K562 (cell line): ENCODE measurements at regions not wholly inside any gene's neighbourhood (a gene's known extent, or its start where the extent isn't known, plus 50 kb on each side); places are given as distances from the start of the nearest gene placed in this dataset.

ENCODE experiments used
- ATAC-seq: fragments of 200-7000 bp; cut with Tn5 transposase; 3 replicates; pipeline ENCODE4 v1.9.1; 2020; ENCODE audit warnings: moderate library complexity
- BruUV-seq: library from RNA; stranded (reverse); fragments of 400-500 nt; replicated peaks from 2 replicates; lab custom pipeline; 2021; lab: Mats Ljungman, UMichigan
- CTCF ChIA-PET: fragments of 300-600 bp; formaldehyde crosslinking; extraction: SDS; loops from one replicate; lab custom pipeline; 2021; ENCODE audit warnings: low intra/inter-chr PET ratio; lab: Yijun Ruan, JAX
- POLR2A ChIA-PET: fragments of 300-600, 350-650 bp; sonication (Branson Sonifier 250); formaldehyde crosslinking; extraction: SDS; loops from one replicate; lab custom pipeline; 2021; ENCODE audit warnings: antibody characterized with exemption, inconsistent platforms; lab: Yijun Ruan, JAX
- DNase-seq, 4 experiments: peaks; one replicate each; pipeline versions ENCODE4 v3.0.0 to v3.0.0-alpha.2; 2011 to 2018; ENCODE audit warnings: low spot score in 3 of 4, mixed read lengths in 3 of 4; ENCODE audit errors: extremely low read depth in 1 of 4
- FAIRE-seq: peaks from 2 replicates; lab custom pipeline; 2011; peaks lifted over from hg19 to GRCh38; lab: Jason Lieb, UNC
- H2AFZ ChIP-seq: 2 replicates; pipeline ENCODE4 v1.6.0; 2011; ENCODE audit warnings: low read depth, low read length, control low read depth, inconsistent platforms
- H3K27ac ChIP-seq: fragments of 200-600 bp; 3 replicates; pipeline ENCODE4 v1.8.0; 2011; ENCODE audit warnings: low read depth, mild to moderate bottlenecking, control low read depth, inconsistent platforms, low read length, moderate library complexity, mixed read lengths; ENCODE audit errors: extremely low read depth
- H3K27me3 ChIP-seq, 2 experiments: fragments of 300-600 bp in 1 of 2; 2 replicates in 1 of 2; 3 replicates in 1 of 2; pipeline versions ENCODE4 v1.6.0 to v1.8.0; 2011; ENCODE audit warnings: inconsistent platforms in 2 of 2, low read length in 2 of 2, mild to moderate bottlenecking in 1 of 2, mixed read lengths in 1 of 2, moderate library complexity in 1 of 2; ENCODE audit not compliant: control insufficient read depth in 2 of 2, insufficient read depth in 2 of 2
- H3K36me3 ChIP-seq: fragments of 300-600 bp; 3 replicates; pipeline ENCODE4 v1.8.0; 2011; ENCODE audit warnings: mild to moderate bottlenecking, low read length, inconsistent platforms; ENCODE audit not compliant: control insufficient read depth, insufficient read depth
- H3K4me1 ChIP-seq, 2 experiments: fragments of 200-600 bp in 1 of 2; replicated peaks in 1 of 2; 2 replicates in 1 of 2; 3 replicates in 1 of 2; pipeline versions ENCODE4 v1.5.1 to v1.8.0; 2011; ENCODE audit warnings: inconsistent platforms in 2 of 2, low read length in 2 of 2, mild to moderate bottlenecking in 1 of 2, mixed read lengths in 1 of 2, moderate library complexity in 1 of 2; ENCODE audit not compliant: control insufficient read depth in 2 of 2, insufficient read depth in 2 of 2
- H3K4me2 ChIP-seq: 2 replicates; pipeline ENCODE4 v1.6.1; 2011; ENCODE audit warnings: low read length, control low read depth, inconsistent platforms, mixed read lengths; ENCODE audit not compliant: insufficient read depth
- H3K4me3 ChIP-seq: fragments of 200-600 bp; sonication (generic), shearing (Covaris generic); 2 replicates; pipeline ENCODE4 v1.5.1; 2016; ENCODE audit warnings: control low read depth, inconsistent platforms
- H3K79me2 ChIP-seq: fragments of 200-600 bp; 3 replicates; pipeline ENCODE4 v1.8.0; 2011; ENCODE audit warnings: low read length, inconsistent platforms; ENCODE audit not compliant: control insufficient read depth, insufficient read depth
- H3K9ac ChIP-seq, 2 experiments: 2 replicates each; pipeline versions ENCODE4 v1.6.0 to v1.6.1; 2011; ENCODE audit warnings: low read depth in 2 of 2, low read length in 2 of 2, control low read depth in 1 of 2, inconsistent platforms in 1 of 2, mild to moderate bottlenecking in 1 of 2, mixed read lengths in 1 of 2; ENCODE audit not compliant: insufficient read depth in 1 of 2
- H3K9me1 ChIP-seq: one replicate; pipeline ENCODE4 v1.6.0; 2011; ENCODE audit warnings: inconsistent platforms, mild to moderate bottlenecking, low read length, moderate library complexity; ENCODE audit not compliant: control insufficient read depth, insufficient read depth
- H3K9me3 ChIP-seq: replicated peaks from 2 replicates; pipeline ENCODE4 v1.5.1; 2011; ENCODE audit warnings: low read depth, low read length, inconsistent platforms; ENCODE audit not compliant: control insufficient read depth, insufficient read depth
- H4K20me1 ChIP-seq: replicated peaks from 2 replicates; pipeline ENCODE4 v1.6.1; 2011; ENCODE audit warnings: low read length, inconsistent platforms, mixed read lengths; ENCODE audit not compliant: control insufficient read depth, insufficient read depth
- MCM2 ChIP-seq: fragments of 450-650 bp; IDR thresholded peaks from 2 replicates; pipeline ENCODE4 v1.6.1; 2017; ENCODE audit warnings: low read depth, mild to moderate bottlenecking
- RBM34 ChIP-seq: fragments of 200-400 bp; formaldehyde crosslinking; IDR thresholded peaks from 2 replicates; pipeline ENCODE4 v1.6.1; 2018; ENCODE audit warnings: low read length, borderline replicate concordance; ENCODE audit not compliant: insufficient read depth
- SMARCE1 ChIP-seq: fragments of 450-650 bp; IDR thresholded peaks from 2 replicates; pipeline ENCODE4 v1.7.1; 2016; ENCODE audit warnings: mild to moderate bottlenecking
- SP1 ChIP-seq: sonication (generic); formaldehyde crosslinking; IDR thresholded peaks from 2 replicates; pipeline ENCODE4 v1.8.1; 2022; ENCODE audit warnings: mild to moderate bottlenecking, missing genetic modification reagents
- TEAD2 ChIP-seq: fragments of 450-650 bp; IDR thresholded peaks from 2 replicates; pipeline ENCODE4 v1.6.1; 2016; ENCODE audit warnings: missing genetic modification characterization, control low read depth, missing compliant biosample characterization
- ZBTB9 ChIP-seq: fragments of 450-650 bp; formaldehyde crosslinking; IDR thresholded peaks from 2 replicates; pipeline ENCODE4 v1.4.0; 2020; ENCODE audit warnings: mild to moderate bottlenecking, moderate library complexity
- ZNF282 ChIP-seq: sonication (generic); formaldehyde crosslinking; IDR thresholded peaks from 2 replicates; pipeline ENCODE4 v1.8.1; 2023; ENCODE audit warnings: missing genetic modification reagents
- WGBS: fragments of 100-300 bp; shearing (Covaris generic); methylation state at CpG from one replicate; pipeline ENCODE4 v1.1.6; 2016; ENCODE audit warnings: low coverage, mixed read lengths; ENCODE audit not compliant: insufficient coverage; ENCODE audit errors: missing lambda C conversion rate; 5-methylcytosine and 5-hydroxymethylcytosine counted together
- in situ Hi-C: fragments of 300-500 bp; cut with MboI; formaldehyde crosslinking; loops from 4 replicates; pipeline ENCODE4 v1.15.0; 2018; ENCODE audit warnings: inconsistent platforms, mixed read lengths
- intact Hi-C: fragments of 100-400 bp; cut with micrococcal nuclease; formaldehyde crosslinking; loops from 2 replicates; pipeline ENCODE4 v1.14.2; 2022

GRCh38 chr15:47513471-47513870 lies 203.8 kb upstream of the SEMA6D start:
- Histone ChIP-seq H3K4me1 (no peaks in the 10 kb centered on the region), H3K9me3 (no peaks in the 10 kb centered on the region), H3K27ac (no peak overlapping the region), H3K36me3 (no peaks in the 10 kb centered on the region), H3K9me1 (no peaks in the 10 kb centered on the region), H3K79me2 (no peaks in the 10 kb centered on the region), H3K4me2 (no peak overlapping the region), H3K27me3 (no peaks in the 10 kb centered on the region), H3K9ac (no peak overlapping the region), H2AFZ (no peak overlapping the region), H3K4me3 (no peak overlapping the region), H4K20me1 (no peaks in the 10 kb centered on the region)
- DNase-seq (no peak), FAIRE-seq (no peak), ATAC-seq (no peak)
- TF ChIP-seq TEAD2 (tag) (no peak), ZNF282 (CRISPR knock-in tag) (no peak), SMARCE1 (no peak), ZBTB9 (CRISPR knock-in tag) (no peak), SP1 (CRISPR knock-in tag) (no peak), MCM2 (no peak), RBM34 (no peak)
- CTCF ChIA-PET = no interaction called here
- no TSS peak for BruUV-seq
- WGBS = 2% methylated on average over 5 of the region's 5 CpGs
- POLR2A ChIA-PET = no interaction called here
- intact Hi-C loops (no loop called here), in situ Hi-C loops (no loop called here)
